Breast epithelium (tissue), 3 donors: ENCODE measurements at regions not wholly inside any gene's neighbourhood (a gene's known extent, or its start where the extent isn't known, plus 50 kb on each side); places are given as distances from the start of the nearest gene placed in this dataset.

Experiments used
- CTCF ChIP-seq, 3 donors: fragments of 450-650 bp; IDR thresholded peaks; one replicate each; pipeline ENCODE4 v1.5.1; 2016 to 2017; ENCODE audit warnings: antibody characterized with exemption in 3 of 3, mild to moderate bottlenecking in 3 of 3, moderate library complexity in 3 of 3
- POLR2AphosphoS5 ChIP-seq, 3 donors: sonication (generic); formaldehyde crosslinking; IDR thresholded peaks; one replicate each; pipeline ENCODE4 v1.6.1; 2017; ENCODE audit warnings: antibody characterized with exemption in 3 of 3

- no peak for TF ChIP-seq POLR2AphosphoS5 (IDR thresholded peaks at IDR 0.05)
- no peak for TF ChIP-seq CTCF (IDR thresholded peaks at IDR 0.05)
Observed at GRCh38 chr12:3432868-3433267, 58.1 kb upstream of the PRMT8 start.
